ENCODE measurements at regions not wholly inside any gene's neighbourhood (a gene's known extent, or its start where the extent isn't known, plus 50 kb on each side); places are given as distances from the start of the nearest gene placed in this dataset.

DNA sequence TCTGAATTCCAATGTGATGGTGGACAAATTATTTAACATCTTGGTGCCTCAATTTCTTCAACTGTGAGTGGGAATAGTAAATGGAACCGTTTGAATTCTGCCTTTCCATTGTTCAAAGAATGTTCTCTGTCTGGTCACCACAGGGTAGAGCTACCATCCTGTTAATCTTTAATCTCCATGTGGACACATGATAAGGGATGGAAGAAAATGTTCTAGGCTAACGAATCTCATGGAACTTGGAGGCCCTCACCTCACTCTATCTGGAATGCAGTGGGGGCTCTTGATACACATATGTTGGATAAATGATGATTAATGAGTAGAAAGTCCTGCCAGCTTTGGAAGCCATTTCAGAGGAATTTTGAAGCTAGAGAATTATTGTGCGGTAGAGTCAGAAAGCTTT, 118.5 kb upstream of the HABP2 start:
- H3K79me2 ChIP-seq (ENCODE audit: control insufficient read depth, insufficient read depth, low read length), result no peaks in the 10 kb centered on the region
- no peaks in the 10 kb centered on the region for H3K9me3 ChIP-seq (replicated peaks; ENCODE audit: control insufficient read depth, insufficient read depth, low read depth, low read length)
- no peaks in the 10 kb centered on the region for H3K36me3 ChIP-seq (ENCODE audit: control insufficient read depth, insufficient read depth, low read length)
- in situ Hi-C loops (cut with MboI), result no loop called here
- no peak overlapping the region for H3K4me3 ChIP-seq
- no peaks in the 10 kb centered on the region for H4K20me1 ChIP-seq (replicated peaks; ENCODE audit: control insufficient read depth, insufficient read depth, low read length)
- no peaks in the 10 kb centered on the region for H3K27me3 ChIP-seq (ENCODE audit: control insufficient read depth in 2 of 2, insufficient read depth in 2 of 2, low read length in 2 of 2)
- no peaks in the 10 kb centered on the region for H3K9me1 ChIP-seq (ENCODE audit: control insufficient read depth, insufficient read depth, low read length)
- WGBS (ENCODE audit: insufficient coverage, low coverage, missing lambda C conversion rate), result 0% methylated on average over 3 of the region's 3 CpGs
- H3K27ac ChIP-seq (ENCODE audit: extremely low read depth, low read depth, low read length), result no peak overlapping the region
- no peak for FAIRE-seq
- no peak overlapping the region for H2AFZ ChIP-seq (ENCODE audit: low read depth, low read length)
- POLR2A ChIA-PET, result no interaction called here
- no peak for ATAC-seq
- no peak overlapping the region for H3K4me2 ChIP-seq (ENCODE audit: insufficient read depth, low read length)
- no peaks in the 10 kb centered on the region for H3K4me1 ChIP-seq (replicated peaks in 1 of 2; ENCODE audit: control insufficient read depth in 2 of 2, insufficient read depth in 2 of 2, low read length in 2 of 2)
- TF ChIP-seq POLR2A (conservative IDR thresholded peaks at IDR 0.05) (no peak), ZNF140 (CRISPR knock-in tag; IDR thresholded peaks at IDR 0.05) (no peak), ZNF699 (CRISPR knock-in tag; IDR thresholded peaks at IDR 0.05; ENCODE audit: insufficient replicate concordance) (no peak)
- intact Hi-C loops (cut with micrococcal nuclease), result no loop called here
- H3K9ac ChIP-seq (ENCODE audit: insufficient read depth in 1 of 2, low read depth in 2 of 2, low read length in 2 of 2), result no peak overlapping the region
- CTCF ChIA-PET (ENCODE audit: low intra/inter-chr PET ratio), result no interaction called here
- no TSS peak for BruUV-seq (replicated peaks)
- no peak for DNase-seq (ENCODE audit: extremely low read depth in 1 of 4, low spot score in 3 of 4)

DNA sequence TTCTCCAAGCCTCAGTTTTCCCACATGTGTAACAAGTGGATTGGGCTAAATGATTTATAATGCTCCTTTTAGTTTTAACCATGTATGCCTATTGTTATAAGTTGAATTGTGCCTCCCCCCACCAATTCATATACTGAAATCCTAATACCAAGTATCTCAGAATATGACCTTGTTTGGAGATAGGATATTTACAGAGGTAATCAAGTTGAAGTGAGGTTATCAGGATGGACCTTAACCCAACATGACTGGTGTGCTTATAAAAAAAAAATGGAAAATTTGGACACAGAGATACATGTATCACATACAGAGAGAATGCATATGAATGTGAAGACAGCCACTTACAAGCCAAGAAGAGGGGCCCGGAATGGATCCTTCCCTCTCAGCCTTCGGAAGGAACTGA, 117.9 kb upstream of the HABP2 start:
- H3K9me1 ChIP-seq (ENCODE audit: control insufficient read depth, insufficient read depth, low read length), result no peaks in the 10 kb centered on the region
- H3K27me3 ChIP-seq (ENCODE audit: control insufficient read depth in 2 of 2, insufficient read depth in 2 of 2, low read length in 2 of 2), result no peaks in the 10 kb centered on the region
- BruUV-seq (replicated peaks), result no TSS peak
- H3K36me3 ChIP-seq (ENCODE audit: control insufficient read depth, insufficient read depth, low read length), result no peaks in the 10 kb centered on the region
- H3K4me3 ChIP-seq, result no peak overlapping the region
- H3K9me3 ChIP-seq (replicated peaks; ENCODE audit: control insufficient read depth, insufficient read depth, low read depth, low read length), result no peaks in the 10 kb centered on the region
- 0% methylated on average over 2 of the region's 2 CpGs for WGBS (ENCODE audit: insufficient coverage, low coverage, missing lambda C conversion rate)
- H3K9ac ChIP-seq (ENCODE audit: insufficient read depth in 1 of 2, low read depth in 2 of 2, low read length in 2 of 2), result no peak overlapping the region
- H3K4me2 ChIP-seq (ENCODE audit: insufficient read depth, low read length), result no peak overlapping the region
- no peak for FAIRE-seq
- intact Hi-C loops (cut with micrococcal nuclease), result no loop called here
- H2AFZ ChIP-seq (ENCODE audit: low read depth, low read length), result no peak overlapping the region
- TF ChIP-seq, protein P1, sequence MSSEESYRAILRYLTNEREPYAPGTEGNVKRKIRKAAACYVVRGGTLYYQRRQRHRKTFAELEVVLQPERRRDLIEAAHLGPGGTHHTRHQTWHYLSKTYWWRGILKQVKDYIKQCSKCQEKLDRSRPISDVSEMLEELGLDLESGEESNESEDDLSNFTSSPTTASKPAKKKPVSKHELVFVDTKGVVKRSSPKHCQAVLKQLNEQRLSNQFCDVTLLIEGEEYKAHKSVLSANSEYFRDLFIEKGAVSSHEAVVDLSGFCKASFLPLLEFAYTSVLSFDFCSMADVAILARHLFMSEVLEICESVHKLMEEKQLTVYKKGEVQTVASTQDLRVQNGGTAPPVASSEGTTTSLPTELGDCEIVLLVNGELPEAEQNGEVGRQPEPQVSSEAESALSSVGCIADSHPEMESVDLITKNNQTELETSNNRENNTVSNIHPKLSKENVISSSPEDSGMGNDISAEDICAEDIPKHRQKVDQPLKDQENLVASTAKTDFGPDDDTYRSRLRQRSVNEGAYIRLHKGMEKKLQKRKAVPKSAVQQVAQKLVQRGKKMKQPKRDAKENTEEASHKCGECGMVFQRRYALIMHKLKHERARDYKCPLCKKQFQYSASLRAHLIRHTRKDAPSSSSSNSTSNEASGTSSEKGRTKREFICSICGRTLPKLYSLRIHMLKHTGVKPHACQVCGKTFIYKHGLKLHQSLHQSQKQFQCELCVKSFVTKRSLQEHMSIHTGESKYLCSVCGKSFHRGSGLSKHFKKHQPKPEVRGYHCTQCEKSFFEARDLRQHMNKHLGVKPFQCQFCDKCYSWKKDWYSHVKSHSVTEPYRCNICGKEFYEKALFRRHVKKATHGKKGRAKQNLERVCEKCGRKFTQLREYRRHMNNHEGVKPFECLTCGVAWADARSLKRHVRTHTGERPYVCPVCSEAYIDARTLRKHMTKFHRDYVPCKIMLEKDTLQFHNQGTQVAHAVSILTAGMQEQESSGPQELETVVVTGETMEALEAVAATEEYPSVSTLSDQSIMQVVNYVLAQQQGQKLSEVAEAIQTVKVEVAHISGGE (CRISPR knock-in tag; IDR thresholded peaks at IDR 0.05), result no peak
- TF ChIP-seq SMAD1 (IDR thresholded peaks at IDR 0.05; ENCODE audit: low read depth, low read length, partially characterized antibody) (no peak), ZNF696 (CRISPR knock-in tag; conservative IDR thresholded peaks at IDR 0.05) (no peak), EP300 (IDR thresholded peaks at IDR 0.05; ENCODE audit: low read length) (no peak)
- TF ChIP-seq, protein P2, sequence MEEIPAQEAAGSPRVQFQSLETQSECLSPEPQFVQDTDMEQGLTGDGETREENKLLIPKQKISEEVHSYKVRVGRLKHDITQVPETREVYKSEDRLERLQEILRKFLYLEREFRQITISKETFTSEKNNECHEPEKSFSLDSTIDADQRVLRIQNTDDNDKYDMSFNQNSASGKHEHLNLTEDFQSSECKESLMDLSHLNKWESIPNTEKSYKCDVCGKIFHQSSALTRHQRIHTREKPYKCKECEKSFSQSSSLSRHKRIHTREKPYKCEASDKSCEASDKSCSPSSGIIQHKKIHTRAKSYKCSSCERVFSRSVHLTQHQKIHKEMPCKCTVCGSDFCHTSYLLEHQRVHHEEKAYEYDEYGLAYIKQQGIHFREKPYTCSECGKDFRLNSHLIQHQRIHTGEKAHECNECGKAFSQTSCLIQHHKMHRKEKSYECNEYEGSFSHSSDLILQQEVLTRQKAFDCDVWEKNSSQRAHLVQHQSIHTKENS (CRISPR knock-in tag; IDR thresholded peaks at IDR 0.05), result no peak
- DNase-seq (ENCODE audit: extremely low read depth in 1 of 4, low spot score in 3 of 4), result no peak
- ATAC-seq, result no peak
- H3K27ac ChIP-seq (ENCODE audit: extremely low read depth, low read depth, low read length), result no peak overlapping the region
- H3K4me1 ChIP-seq (replicated peaks in 1 of 2; ENCODE audit: control insufficient read depth in 2 of 2, insufficient read depth in 2 of 2, low read length in 2 of 2), result no peaks in the 10 kb centered on the region
- POLR2A ChIA-PET, result no interaction called here
- no peaks in the 10 kb centered on the region for H3K79me2 ChIP-seq (ENCODE audit: control insufficient read depth, insufficient read depth, low read length)
- H4K20me1 ChIP-seq (replicated peaks; ENCODE audit: control insufficient read depth, insufficient read depth, low read length), result no peaks in the 10 kb centered on the region
- in situ Hi-C loops (cut with MboI), result no loop called here
- CTCF ChIA-PET (ENCODE audit: low intra/inter-chr PET ratio), result no interaction called here

Data from K562 (cell line).